OCI-LY7 (cell line): ENCODE measurements at regions not wholly inside any gene's neighbourhood (a gene's known extent, or its start where the extent isn't known, plus 50 kb on each side); places are given as distances from the start of the nearest gene placed in this dataset.

Experiments used
- BruUV-seq: library from RNA; stranded (reverse); fragments of 400-500 nt; replicated peaks from 2 replicates; lab custom pipeline; 2021; lab: Mats Ljungman, UMichigan
- CTCF ChIA-PET: fragments of 300-600 bp; sonication (Branson Sonifier 250); formaldehyde crosslinking; loops from one replicate; lab custom pipeline; 2022; ENCODE audit warnings: antibody characterized with exemption; ENCODE audit not compliant: unreplicated experiment; lab: Charles Lee
- POLR2A ChIA-PET: fragments of 300-600 bp; sonication (Branson Sonifier 250); formaldehyde crosslinking; loops from one replicate; lab custom pipeline; 2022; ENCODE audit warnings: antibody characterized with exemption; lab: Charles Lee
- DNase-seq: peaks from one replicate; pipeline ENCODE4 v3.0.0-alpha.2; 2015; ENCODE audit warnings: low spot score
- H2AFZ ChIP-seq: fragments of 200-600 bp; sonication (generic), shearing (Covaris generic); 2 replicates; pipeline ENCODE4 v1.6.1; 2014; ENCODE audit warnings: mild to moderate bottlenecking, antibody characterized with exemption, low read length, moderate library complexity
- H3K27ac ChIP-seq: fragments of 200-600 bp; sonication (generic); 2 replicates; pipeline ENCODE4 v1.5.1; 2014; ENCODE audit warnings: mixed run types, low read depth, mild to moderate bottlenecking, moderate library complexity, low read length, inconsistent platforms; ENCODE audit not compliant: poor library complexity, severe bottlenecking
- H3K36me3 ChIP-seq: fragments of 200-600 bp; sonication (generic); 2 replicates; pipeline ENCODE4 v1.6.1; 2014; ENCODE audit warnings: mild to moderate bottlenecking, antibody characterized with exemption, low read length, moderate library complexity, mixed read lengths; ENCODE audit not compliant: insufficient read depth
- H3K4me1 ChIP-seq: fragments of 200-600 bp; sonication (generic); 2 replicates; pipeline ENCODE4 v1.5.1; 2014; ENCODE audit warnings: mild to moderate bottlenecking, low read length; ENCODE audit not compliant: insufficient read depth, poor library complexity, severe bottlenecking
- H3K4me2 ChIP-seq: fragments of 200-600 bp; sonication (generic); 2 replicates; pipeline ENCODE4 v1.6.1; 2014; ENCODE audit warnings: mild to moderate bottlenecking, low read length
- H3K4me3 ChIP-seq: fragments of 200-600 bp; sonication (generic); 2 replicates; pipeline ENCODE4 v1.5.1; 2014; ENCODE audit warnings: mild to moderate bottlenecking, low read depth, low read length; ENCODE audit not compliant: poor library complexity, severe bottlenecking
- H3K79me2 ChIP-seq: fragments of 200-600 bp; sonication (generic); 2 replicates; pipeline ENCODE4 v1.6.1; 2016; ENCODE audit warnings: low read depth, mild to moderate bottlenecking, low read length, moderate library complexity, mixed read lengths; ENCODE audit not compliant: insufficient read depth
- H3K9me2 ChIP-seq: fragments of 200-600 bp; sonication (generic); 2 replicates; pipeline ENCODE4 v1.6.1; 2016; ENCODE audit warnings: mild to moderate bottlenecking, low read length, mixed read lengths; ENCODE audit not compliant: insufficient read depth
- H3K9me3 ChIP-seq: fragments of 200-600 bp; sonication (generic); 2 replicates; pipeline ENCODE4 v1.6.1; 2014; ENCODE audit warnings: mild to moderate bottlenecking, mixed run types, low read length, mixed read lengths
- H4K20me1 ChIP-seq: fragments of 200-600 bp; sonication (generic); 2 replicates; pipeline ENCODE4 v1.6.1; 2014; ENCODE audit warnings: mild to moderate bottlenecking, antibody characterized with exemption, low read length, moderate library complexity, mixed read lengths; ENCODE audit not compliant: insufficient read depth
- CTCF ChIP-seq: fragments of 200-600 bp; sonication (generic); conservative IDR thresholded peaks from 2 replicates; pipeline ENCODE4 v1.5.1; 2014; ENCODE audit warnings: mild to moderate bottlenecking, antibody characterized with exemption, low read length, moderate library complexity, mixed read lengths
- EZH2phosphoT487 ChIP-seq: fragments of 200-600 bp; sonication (generic); IDR thresholded peaks from 2 replicates; pipeline ENCODE4 v1.6.1; 2018; ENCODE audit warnings: low read depth, borderline replicate concordance, mild to moderate bottlenecking, mixed run types, antibody characterized with exemption, low read length, moderate library complexity, mixed read lengths
- intact Hi-C: fragments of 100-400 bp; cut with micrococcal nuclease; formaldehyde crosslinking; loops from one replicate; pipeline ENCODE4 v1.10.0; 2022; ENCODE audit not compliant: unreplicated experiment

- ChIA-PET CTCF (no interaction called here), POLR2A (no interaction called here)
- Histone ChIP-seq H4K20me1 (no peaks in the 10 kb centered on the region), H3K4me3 (no peak overlapping the region), H3K4me2 (no peak overlapping the region), H3K27ac (no peak overlapping the region), H3K9me2 (no peaks in the 10 kb centered on the region), H3K4me1 (no peaks in the 10 kb centered on the region), H3K9me3 (no peaks in the 10 kb centered on the region), H3K36me3 (no peaks in the 10 kb centered on the region), H3K79me2 (no peaks in the 10 kb centered on the region), H2AFZ (no peak overlapping the region)
- intact Hi-C loops, result no loop called here
- no peak for TF ChIP-seq EZH2phosphoT487
- DNase-seq, result no peak
- BruUV-seq, result no TSS peak
Measured at GRCh38 chr18:30465096-30465495, 577.4 kb downstream of the DSC3 start.

GRCh38 chr18:30457156-30457555 is 585.4 kb downstream of the DSC3 start:
- no peak overlapping the region for H2AFZ ChIP-seq
- ChIA-PET CTCF (no interaction called here), POLR2A (no interaction called here)
- no peaks in the 10 kb centered on the region for H3K9me3 ChIP-seq
- H3K4me3 ChIP-seq, result no peak overlapping the region
- TF ChIP-seq CTCF (no peak), EZH2phosphoT487 (no peak)
- H3K4me1 ChIP-seq, result no peaks in the 10 kb centered on the region
- no peaks in the 10 kb centered on the region for H3K9me2 ChIP-seq
- BruUV-seq, result no TSS peak
- no peaks in the 10 kb centered on the region for H3K79me2 ChIP-seq
- no peak overlapping the region for H3K4me2 ChIP-seq
- intact Hi-C loops, result no loop called here
- no peak overlapping the region for H3K27ac ChIP-seq
- H4K20me1 ChIP-seq, result no peaks in the 10 kb centered on the region
- H3K36me3 ChIP-seq, result no peaks in the 10 kb centered on the region
- no peak for DNase-seq

GRCh38 chr18:30455741-30456140 is 586.8 kb downstream of the DSC3 start:
- ChIA-PET POLR2A (no interaction called here), CTCF (no interaction called here)
- intact Hi-C loops, result no loop called here
- Histone ChIP-seq H3K27ac (no peak overlapping the region), H3K9me2 (no peaks in the 10 kb centered on the region), H2AFZ (no peak overlapping the region), H3K79me2 (no peaks in the 10 kb centered on the region), H3K4me3 (no peak overlapping the region), H4K20me1 (no peaks in the 10 kb centered on the region), H3K9me3 (no peaks in the 10 kb centered on the region), H3K4me2 (no peak overlapping the region), H3K4me1 (no peaks in the 10 kb centered on the region), H3K36me3 (no peaks in the 10 kb centered on the region)
- no peak for DNase-seq
- BruUV-seq, result no TSS peak
- TF ChIP-seq EZH2phosphoT487, result no peak

- H3K36me3 ChIP-seq, result no peaks in the 10 kb centered on the region
- POLR2A ChIA-PET, result no interaction called here
- intact Hi-C loops, result no loop called here
- no peaks in the 10 kb centered on the region for H4K20me1 ChIP-seq
- H3K4me1 ChIP-seq, result no peaks in the 10 kb centered on the region
- H3K4me2 ChIP-seq, result no peak overlapping the region
- H3K27ac ChIP-seq, result no peak overlapping the region
- TF ChIP-seq EZH2phosphoT487, result no peak
- no peak for TF ChIP-seq CTCF
- no peaks in the 10 kb centered on the region for H3K9me2 ChIP-seq
- no peaks in the 10 kb centered on the region for H3K79me2 ChIP-seq
- H3K9me3 ChIP-seq, result no peaks in the 10 kb centered on the region
- no TSS peak for BruUV-seq
- CTCF ChIA-PET, result no interaction called here
- H2AFZ ChIP-seq, result no peak overlapping the region
- DNase-seq, result no peak
- no peak overlapping the region for H3K4me3 ChIP-seq
Measured at GRCh38 chr18:30454920-30455319, 587.6 kb downstream of the DSC3 start.
